Heart right ventricle (tissue), 16 donors: ENCODE measurements at regions not wholly inside any gene's neighbourhood (a gene's known extent, or its start where the extent isn't known, plus 50 kb on each side); places are given as distances from the start of the nearest gene placed in this dataset.

ENCODE experiments used
- ATAC-seq, 8 donors: fragments of 200-7000 bp; cut with Tn5 transposase; one replicate each; pipeline ENCODE4 v1.9.1; 2020; ENCODE audit warnings: mild to moderate bottlenecking in 8 of 8, moderate library complexity in 8 of 8, moderate number of reproducible peaks in 1 of 8
- DNase-seq, 2 donors: peaks; one replicate each; pipeline ENCODE4 v3.0.0-alpha.2; 2020
- H3K27ac ChIP-seq, 10 donors: fragments of 200-600 bp; sonication (generic) in 2 of 10; one replicate each; pipeline versions ENCODE4 v1.5.0 to v1.8.0; 2020 to 2022; ENCODE audit warnings: mild to moderate bottlenecking in 3 of 10
- H3K27me3 ChIP-seq, 7 donors: fragments of 200-600 bp; one replicate each; pipeline ENCODE4 v1.8.0; 2021 to 2022; ENCODE audit warnings: mild to moderate bottlenecking in 2 of 7
- H3K36me3 ChIP-seq, 9 donors: fragments of 200-600 bp; sonication (generic) in 1 of 9; one replicate each; pipeline versions ENCODE4 v1.5.0 to v1.8.0; 2020 to 2022; ENCODE audit warnings: mild to moderate bottlenecking in 2 of 9
- H3K4me1 ChIP-seq, 9 donors: fragments of 200-600 bp; sonication (generic) in 1 of 9; one replicate each; pipeline versions ENCODE4 v1.5.0 to v1.8.0; 2020 to 2022; ENCODE audit warnings: mild to moderate bottlenecking in 4 of 9
- H3K4me3 ChIP-seq, 10 donors: fragments of 200-600 bp; sonication (generic) in 2 of 10; one replicate each; pipeline versions ENCODE4 v1.5.0 to v1.8.0; 2020 to 2022; ENCODE audit warnings: mild to moderate bottlenecking in 7 of 10, moderate library complexity in 2 of 10
- H3K9me3 ChIP-seq, 11 donors: fragments of 200-600 bp in 10 of 11; sonication (generic) in 2 of 11; one replicate each; pipeline versions ENCODE4 v1.5.0 to v1.8.0; 2013 to 2022; ENCODE audit warnings: mild to moderate bottlenecking in 2 of 11, control low read depth in 1 of 11, moderate library complexity in 1 of 11
- WGBS, 2 donors: extraction: QIAGEN DNeasy Blood & Tissue Kit; methylation state at CpG; one replicate each; pipeline ENCODE4 v1.1.7; 2013; ENCODE audit warnings: inconsistent platforms in 1 of 2; 5-methylcytosine and 5-hydroxymethylcytosine counted together
- intact Hi-C, 10 donors: fragments of 100-400 bp; cut with DNase I; formaldehyde crosslinking; loops; one replicate each; pipeline versions ENCODE4 v1.11.1 to v1.14.2; 2022
- TF ChIP-seq, protein P1 (sequence below), 9 donors: fragments of 200-600 bp; sonication (generic) in 2 of 9; IDR thresholded peaks; one replicate each; pipeline versions ENCODE4 v1.5.0 to v1.8.0; 2021 to 2022; ENCODE audit warnings: antibody characterized with exemption in 9 of 9, mild to moderate bottlenecking in 5 of 9, moderate library complexity in 1 of 9
- donor health status: Arrhythmogenic right ventricular cardiomyopathy.
- donor health status: ischemic (EF 13 %, LVEDD 7.1; RV severe dilation, severe dysfunction).
- donor health status: healthy with polysubstance abuse.
- donor health status: DM: no; HTN: yes; CAD: no.
- donor health status: DM: no; HTN: no; CAD: no.
- donor health status: ischemic (EF 25% LVEDD 6.9; RV normal size, moderate dysfunction).
- donor health status: ischemic (EF 25% LVEDD 5.7; RV mildly dilated, moderate dysfunction).
- donor health status: healthy.
- donor health status: DM: yes; HTN: yes; CAD: no.
- donor health status: Ischemic cardiomyopathy.
- donor health status: ischemic (EF 35%, LVEDD 5.7; RV mildly dilated, moderate dysfunction).
- donor health status: nonischemic (EF 11% LVEDD 7.7; RV severe dilation, severe dysfunction).
- donor health status: DM: yes; HTN: yes; CAD: no.
- donor health status: PGD.
- donor health status: ischemic (EF 29% LVEDD 5.4; RV normal size, mild dysfunction).
- donor health status: nonischemic (EF 23%, LVEDD 6.1; RV moderate dilation, normal function).

DNA sequence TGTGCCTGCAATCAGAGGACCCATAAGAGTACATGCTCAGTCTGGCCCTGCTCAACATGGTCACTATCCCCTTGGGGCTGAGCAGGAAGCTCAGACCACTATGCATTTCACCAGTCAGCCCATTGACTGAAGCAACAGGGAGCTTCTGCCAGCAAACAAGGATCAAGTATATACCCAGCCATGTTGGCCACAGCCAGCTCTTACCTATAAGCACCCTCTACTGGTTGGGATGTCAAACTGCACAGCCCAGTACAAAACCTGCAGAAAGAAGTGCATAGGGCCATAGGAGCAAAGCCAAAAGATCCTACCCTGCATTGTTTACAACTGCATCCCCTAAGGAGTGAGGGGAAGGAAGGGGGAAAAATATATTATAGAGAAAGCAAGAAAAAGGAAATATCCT is 214.4 kb upstream of the CPEB2 start:
- no peak for ATAC-seq
- no peaks in the 10 kb centered on the region for H3K36me3 ChIP-seq

DNA sequence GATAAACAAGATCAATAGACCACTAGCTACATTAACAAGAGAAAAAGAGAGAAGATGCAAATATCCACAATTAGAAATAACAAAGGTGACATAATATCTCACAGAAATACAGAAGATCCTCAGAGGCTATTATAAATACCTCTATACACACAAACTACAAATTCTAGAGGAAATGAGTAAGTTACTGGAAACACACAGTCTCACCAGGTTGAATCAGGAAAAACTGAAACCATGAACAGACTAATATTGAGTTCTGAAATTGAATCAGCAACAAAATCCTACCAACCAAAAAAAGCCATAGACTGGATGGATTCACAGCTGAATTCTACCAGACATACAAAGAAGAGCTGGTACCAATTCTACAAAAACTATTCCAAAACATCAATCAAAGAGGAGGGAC is 211.8 kb upstream of the CPEB2 start:
- TF ChIP-seq, protein P1, sequence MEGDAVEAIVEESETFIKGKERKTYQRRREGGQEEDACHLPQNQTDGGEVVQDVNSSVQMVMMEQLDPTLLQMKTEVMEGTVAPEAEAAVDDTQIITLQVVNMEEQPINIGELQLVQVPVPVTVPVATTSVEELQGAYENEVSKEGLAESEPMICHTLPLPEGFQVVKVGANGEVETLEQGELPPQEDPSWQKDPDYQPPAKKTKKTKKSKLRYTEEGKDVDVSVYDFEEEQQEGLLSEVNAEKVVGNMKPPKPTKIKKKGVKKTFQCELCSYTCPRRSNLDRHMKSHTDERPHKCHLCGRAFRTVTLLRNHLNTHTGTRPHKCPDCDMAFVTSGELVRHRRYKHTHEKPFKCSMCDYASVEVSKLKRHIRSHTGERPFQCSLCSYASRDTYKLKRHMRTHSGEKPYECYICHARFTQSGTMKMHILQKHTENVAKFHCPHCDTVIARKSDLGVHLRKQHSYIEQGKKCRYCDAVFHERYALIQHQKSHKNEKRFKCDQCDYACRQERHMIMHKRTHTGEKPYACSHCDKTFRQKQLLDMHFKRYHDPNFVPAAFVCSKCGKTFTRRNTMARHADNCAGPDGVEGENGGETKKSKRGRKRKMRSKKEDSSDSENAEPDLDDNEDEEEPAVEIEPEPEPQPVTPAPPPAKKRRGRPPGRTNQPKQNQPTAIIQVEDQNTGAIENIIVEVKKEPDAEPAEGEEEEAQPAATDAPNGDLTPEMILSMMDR (IDR thresholded peaks at IDR 0.05): no peak
- peaks cover 0 to 49% (median 12%) of the 10 kb centered on the region in 11 donors for H3K9me3 ChIP-seq
- no peaks in the 10 kb centered on the region for H3K27me3 ChIP-seq
- intact Hi-C loops: no loop called here
- no peak for DNase-seq
- H3K27ac ChIP-seq: no peak overlapping the region
- no peak overlapping the region for H3K4me3 ChIP-seq
- ATAC-seq: no peak
- no peaks in the 10 kb centered on the region for H3K4me1 ChIP-seq
- H3K36me3 ChIP-seq: no peaks in the 10 kb centered on the region

More for the DNA sequence above, 214.4 kb upstream of the CPEB2 start:
- Histone ChIP-seq H3K27me3 (no peaks in the 10 kb centered on the region), H3K27ac (no peak overlapping the region), H3K9me3 (peaks cover 0 to 35% (median 12%) of the 10 kb centered on the region in 11 donors), H3K4me1 (no peaks in the 10 kb centered on the region), H3K4me3 (no peak overlapping the region)
- no peak for DNase-seq
- intact Hi-C loops: no loop called here
- TF ChIP-seq, protein P1 (IDR thresholded peaks at IDR 0.05): peak in 5 of 9 donors; percentile 16 to 54 (median 35)

DNA sequence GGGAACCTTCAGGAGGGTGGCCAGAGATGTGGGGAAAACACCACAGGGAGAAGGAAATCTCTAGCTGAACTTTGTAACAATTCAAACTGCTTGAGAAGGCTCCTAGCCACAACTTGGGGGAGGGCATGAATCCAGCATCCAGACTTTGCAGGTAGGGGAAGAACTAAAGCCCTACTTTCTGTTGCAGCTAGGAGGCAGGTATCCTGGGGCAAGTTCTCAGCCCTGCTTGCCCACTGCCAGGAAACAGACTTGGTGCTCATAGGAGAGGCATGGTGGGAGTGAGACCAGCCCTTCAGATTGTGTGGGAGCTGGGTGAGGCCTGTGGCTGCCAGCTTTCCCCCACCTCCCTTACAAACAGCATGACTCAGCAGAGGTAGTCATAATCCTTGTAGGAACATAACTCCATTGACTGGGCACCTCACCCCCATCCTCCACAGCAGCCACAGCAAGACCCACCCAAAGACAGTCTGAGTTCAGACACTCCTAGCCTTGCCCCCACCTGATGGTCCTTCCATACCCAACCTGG is 209.5 kb upstream of the CPEB2 start:
- no peaks in the 10 kb centered on the region for H3K36me3 ChIP-seq
- no peaks in the 10 kb centered on the region for H3K27me3 ChIP-seq
- intact Hi-C loops: no loop called here
- no peaks in the 10 kb centered on the region for H3K4me1 ChIP-seq
- no peak overlapping the region for H3K27ac ChIP-seq
- H3K4me3 ChIP-seq: no peak overlapping the region
- peaks cover 0 to 44% (median 12%) of the 10 kb centered on the region in 11 donors for H3K9me3 ChIP-seq
- TF ChIP-seq, protein P1 (IDR thresholded peaks at IDR 0.05): no peak
- DNase-seq (no peak), ATAC-seq (no peak)

DNA sequence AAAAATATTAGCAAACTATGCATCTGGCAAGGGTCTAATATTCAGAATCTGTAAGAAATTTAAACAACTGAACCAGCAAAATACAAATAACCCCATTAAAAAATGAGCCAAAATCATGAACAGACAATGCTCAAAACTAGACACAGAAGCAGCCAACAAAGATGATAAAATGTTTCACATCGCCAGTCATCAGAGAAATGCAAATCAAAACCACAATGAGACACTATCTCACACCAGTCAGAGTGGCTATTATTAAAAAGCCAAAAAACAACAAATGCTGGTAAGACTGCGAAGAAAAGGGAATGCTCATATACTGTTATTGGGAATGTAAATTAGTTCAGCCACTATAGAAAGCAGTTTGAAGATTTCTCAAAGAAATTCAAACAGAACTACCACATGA is 201.3 kb upstream of the CPEB2 start:
- intact Hi-C loops: no loop called here
- TF ChIP-seq, protein P1 (IDR thresholded peaks at IDR 0.05): no peak
- ATAC-seq (no peak), DNase-seq (no peak)
- no peaks in the 10 kb centered on the region for H3K27me3 ChIP-seq
- H3K9me3 ChIP-seq: peaks cover 0 to 16% (median 3%) of the 10 kb centered on the region in 11 donors
- no peaks in the 10 kb centered on the region for H3K36me3 ChIP-seq
- 88 to 95% methylated on average over 2 of the region's 2 CpGs for WGBS, 2 donors
- no peak overlapping the region for H3K27ac ChIP-seq
- no peaks in the 10 kb centered on the region for H3K4me1 ChIP-seq
- no peak overlapping the region for H3K4me3 ChIP-seq
